ENCODE measurements at regions not wholly inside any gene's neighbourhood (a gene's known extent, or its start where the extent isn't known, plus 50 kb on each side); places are given as distances from the start of the nearest gene placed in this dataset.

- no peak overlapping the region for H3K4me3 Mint-ChIP-seq (ENCODE audit: low read depth)
- no peak for TF ChIP-seq CTCF (IDR thresholded peaks at IDR 0.05; ENCODE audit: unreplicated experiment)
- no peaks in the 10 kb centered on the region for H3K9me3 Mint-ChIP-seq (ENCODE audit: low read depth)
- peaks cover 8% of the 10 kb centered on the region for H3K4me1 Mint-ChIP-seq (ENCODE audit: low read depth)
- DNase-seq (ENCODE audit: low spot score, unreplicated experiment), result no peak
- H3K27me3 Mint-ChIP-seq, result no peaks in the 10 kb centered on the region
- H3K27ac Mint-ChIP-seq, result no peak overlapping the region
- H3K36me3 Mint-ChIP-seq (ENCODE audit: insufficient read depth), result no peaks in the 10 kb centered on the region
Measured at GRCh38 chr7:52635021-52635420, 400.4 kb upstream of the POM121L12 start.

GRCh38 chr7:52620849-52621248 lies 414.6 kb upstream of the POM121L12 start:
- H3K9me3 Mint-ChIP-seq (ENCODE audit: low read depth), result peaks cover 2% of the 10 kb centered on the region
- no peaks in the 10 kb centered on the region for H3K4me1 Mint-ChIP-seq (ENCODE audit: low read depth)
- H3K36me3 Mint-ChIP-seq (ENCODE audit: insufficient read depth), result no peaks in the 10 kb centered on the region
- H3K27ac Mint-ChIP-seq, result no peak overlapping the region
- TF ChIP-seq CTCF (IDR thresholded peaks at IDR 0.05; ENCODE audit: unreplicated experiment), result no peak
- no peaks in the 10 kb centered on the region for H3K27me3 Mint-ChIP-seq
- DNase-seq (ENCODE audit: low spot score, unreplicated experiment), result no peak
- no peak overlapping the region for H3K4me3 Mint-ChIP-seq (ENCODE audit: low read depth)

- DNase-seq (ENCODE audit: low spot score, unreplicated experiment), result no peak
- H3K27ac Mint-ChIP-seq, result no peak overlapping the region
- no peaks in the 10 kb centered on the region for H3K9me3 Mint-ChIP-seq (ENCODE audit: low read depth)
- no peaks in the 10 kb centered on the region for H3K27me3 Mint-ChIP-seq
- no peak for TF ChIP-seq CTCF (IDR thresholded peaks at IDR 0.05; ENCODE audit: unreplicated experiment)
- no peaks in the 10 kb centered on the region for H3K4me1 Mint-ChIP-seq (ENCODE audit: low read depth)
- H3K36me3 Mint-ChIP-seq (ENCODE audit: insufficient read depth), result no peaks in the 10 kb centered on the region
- H3K4me3 Mint-ChIP-seq (ENCODE audit: low read depth), result no peak overlapping the region
Measured at GRCh38 chr7:52616552-52616951, 418.9 kb upstream of the POM121L12 start.

GRCh38 chr7:52615021-52615695 lies 420.3 kb upstream of the POM121L12 start:
- H3K36me3 Mint-ChIP-seq (ENCODE audit: insufficient read depth), result no peaks in the 10 kb centered on the region
- H3K27me3 Mint-ChIP-seq, result no peaks in the 10 kb centered on the region
- H3K27ac Mint-ChIP-seq, result no peak overlapping the region
- TF ChIP-seq CTCF (IDR thresholded peaks at IDR 0.05; ENCODE audit: unreplicated experiment), result no peak
- H3K9me3 Mint-ChIP-seq (ENCODE audit: low read depth), result peaks cover under 1% of the 10 kb centered on the region
- no peak for DNase-seq (ENCODE audit: low spot score, unreplicated experiment)
- H3K4me3 Mint-ChIP-seq (ENCODE audit: low read depth), result no peak overlapping the region
- H3K4me1 Mint-ChIP-seq (ENCODE audit: low read depth), result no peaks in the 10 kb centered on the region

GRCh38 chr7:52609511-52609910 lies 425.9 kb upstream of the POM121L12 start:
- no peaks in the 10 kb centered on the region for H3K36me3 Mint-ChIP-seq (ENCODE audit: insufficient read depth)
- H3K27me3 Mint-ChIP-seq, result no peaks in the 10 kb centered on the region
- DNase-seq (ENCODE audit: low spot score, unreplicated experiment), result no peak
- H3K4me1 Mint-ChIP-seq (ENCODE audit: low read depth), result no peaks in the 10 kb centered on the region
- no peak for TF ChIP-seq CTCF (IDR thresholded peaks at IDR 0.05; ENCODE audit: unreplicated experiment)
- H3K27ac Mint-ChIP-seq, result no peak overlapping the region
- peaks cover 7% of the 10 kb centered on the region for H3K9me3 Mint-ChIP-seq (ENCODE audit: low read depth)
- no peak overlapping the region for H3K4me3 Mint-ChIP-seq (ENCODE audit: low read depth)

All from progenitor cell of endocrine pancreas (in vitro differentiated cells).